ENCODE measurements at regions not wholly inside any gene's neighbourhood (a gene's known extent, or its start where the extent isn't known, plus 50 kb on each side); places are given as distances from the start of the nearest gene placed in this dataset.

DNA sequence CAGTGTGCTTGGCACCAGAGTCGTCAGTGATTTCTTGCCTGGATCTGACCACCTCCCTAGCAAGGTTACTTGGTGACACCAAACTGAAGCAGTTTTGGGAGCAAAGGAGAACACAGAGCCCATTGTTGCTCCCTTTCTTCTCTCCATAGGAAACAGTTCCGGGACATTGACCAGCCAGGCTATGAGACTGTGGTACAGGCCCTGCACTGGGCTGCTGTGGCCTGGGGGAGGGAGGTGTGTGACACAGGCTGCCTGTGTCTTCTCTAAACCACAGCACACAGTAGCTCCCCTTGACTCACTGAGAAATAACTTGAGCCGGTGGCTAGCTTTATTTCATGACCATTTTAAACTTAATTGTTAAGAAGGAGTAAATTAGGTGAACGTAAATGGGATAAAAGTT lies 214.8 kb upstream of the UBL3 start:
- TF ChIP-seq CTCF (IDR thresholded peaks at IDR 0.05) (no peak), POLR2A (IDR thresholded peaks at IDR 0.05) (no peak), POLR2AphosphoS5 (IDR thresholded peaks at IDR 0.05) (no peak)

Measured in breast epithelium (tissue), 3 donors.